ENCODE measurements at regions not wholly inside any gene's neighbourhood (a gene's known extent, or its start where the extent isn't known, plus 50 kb on each side); places are given as distances from the start of the nearest gene placed in this dataset.

DNA sequence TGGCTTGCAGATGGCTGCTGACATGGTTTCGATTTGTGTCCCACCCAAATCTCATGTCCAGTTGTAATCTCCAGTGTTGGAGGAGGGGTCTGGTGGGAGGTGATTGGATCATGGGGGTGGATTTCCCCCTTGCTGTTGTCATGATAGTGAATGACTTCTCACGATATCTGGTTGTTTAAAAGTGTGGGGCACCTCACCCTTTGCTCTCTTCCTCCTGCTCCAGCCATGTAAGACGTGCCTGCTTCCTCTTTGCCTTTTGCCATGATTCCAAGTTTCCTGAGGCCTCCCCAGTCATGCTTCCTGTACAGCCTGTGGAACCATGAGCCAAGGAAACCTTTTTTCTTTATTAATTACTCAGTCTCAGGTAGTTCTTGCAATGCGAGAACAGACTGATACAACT lies 77.6 kb upstream of the FUCA2 start:
- Histone ChIP-seq H3K27me3 (no peaks in the 10 kb centered on the region), H3K4me1 (no peaks in the 10 kb centered on the region), H3K4me3 (no peak overlapping the region), H3K9me3 (no peaks in the 10 kb centered on the region), H3K27ac (no peak overlapping the region), H3K36me3 (no peaks in the 10 kb centered on the region)
- no peak for TF ChIP-seq POLR2AphosphoS5 (IDR thresholded peaks at IDR 0.05)
- TF ChIP-seq, protein P1, sequence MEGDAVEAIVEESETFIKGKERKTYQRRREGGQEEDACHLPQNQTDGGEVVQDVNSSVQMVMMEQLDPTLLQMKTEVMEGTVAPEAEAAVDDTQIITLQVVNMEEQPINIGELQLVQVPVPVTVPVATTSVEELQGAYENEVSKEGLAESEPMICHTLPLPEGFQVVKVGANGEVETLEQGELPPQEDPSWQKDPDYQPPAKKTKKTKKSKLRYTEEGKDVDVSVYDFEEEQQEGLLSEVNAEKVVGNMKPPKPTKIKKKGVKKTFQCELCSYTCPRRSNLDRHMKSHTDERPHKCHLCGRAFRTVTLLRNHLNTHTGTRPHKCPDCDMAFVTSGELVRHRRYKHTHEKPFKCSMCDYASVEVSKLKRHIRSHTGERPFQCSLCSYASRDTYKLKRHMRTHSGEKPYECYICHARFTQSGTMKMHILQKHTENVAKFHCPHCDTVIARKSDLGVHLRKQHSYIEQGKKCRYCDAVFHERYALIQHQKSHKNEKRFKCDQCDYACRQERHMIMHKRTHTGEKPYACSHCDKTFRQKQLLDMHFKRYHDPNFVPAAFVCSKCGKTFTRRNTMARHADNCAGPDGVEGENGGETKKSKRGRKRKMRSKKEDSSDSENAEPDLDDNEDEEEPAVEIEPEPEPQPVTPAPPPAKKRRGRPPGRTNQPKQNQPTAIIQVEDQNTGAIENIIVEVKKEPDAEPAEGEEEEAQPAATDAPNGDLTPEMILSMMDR (IDR thresholded peaks at IDR 0.05) = no peak
- 86% methylated on average over 4 of the region's 4 CpGs for WGBS
- no peak for DNase-seq (ENCODE audit: low spot score in 2 of 2)

DNA sequence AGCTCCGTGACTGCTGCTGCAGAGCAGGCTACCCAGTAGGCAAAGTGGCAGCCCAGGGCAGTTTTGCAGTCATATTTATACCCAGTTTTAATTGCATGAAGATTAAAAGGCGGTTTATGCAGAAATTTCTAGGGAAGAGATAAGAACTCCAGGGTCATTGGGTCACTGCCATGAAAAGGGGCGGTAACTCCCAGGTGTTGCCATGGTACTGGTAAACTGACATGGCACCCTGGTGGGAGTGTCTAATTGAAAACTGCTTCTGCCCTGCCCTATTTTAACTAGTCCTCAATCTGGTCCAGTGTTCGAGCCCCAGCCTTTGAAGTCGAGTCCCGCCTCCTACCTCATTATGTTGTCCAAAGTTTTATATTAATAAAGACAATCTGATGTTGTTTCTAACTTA lies 75.0 kb upstream of the FUCA2 start:
- no peaks in the 10 kb centered on the region for H3K9me3 ChIP-seq
- no peak for TF ChIP-seq EP300 (IDR thresholded peaks at IDR 0.05)
- TF ChIP-seq, protein P1 (IDR thresholded peaks at IDR 0.05) = no peak
- TF ChIP-seq POLR2AphosphoS5 (IDR thresholded peaks at IDR 0.05) = no peak
- no peak for TF ChIP-seq POLR2A (IDR thresholded peaks at IDR 0.05)
- H3K4me3 ChIP-seq = no peak overlapping the region
- no peak overlapping the region for H3K27ac ChIP-seq
- H3K4me1 ChIP-seq = no peaks in the 10 kb centered on the region
- H3K36me3 ChIP-seq = no peaks in the 10 kb centered on the region
- DNase-seq (ENCODE audit: low spot score in 2 of 2) = no peak
- H3K27me3 ChIP-seq = no peaks in the 10 kb centered on the region
- 80% methylated on average over 6 of the region's 6 CpGs for WGBS

DNA sequence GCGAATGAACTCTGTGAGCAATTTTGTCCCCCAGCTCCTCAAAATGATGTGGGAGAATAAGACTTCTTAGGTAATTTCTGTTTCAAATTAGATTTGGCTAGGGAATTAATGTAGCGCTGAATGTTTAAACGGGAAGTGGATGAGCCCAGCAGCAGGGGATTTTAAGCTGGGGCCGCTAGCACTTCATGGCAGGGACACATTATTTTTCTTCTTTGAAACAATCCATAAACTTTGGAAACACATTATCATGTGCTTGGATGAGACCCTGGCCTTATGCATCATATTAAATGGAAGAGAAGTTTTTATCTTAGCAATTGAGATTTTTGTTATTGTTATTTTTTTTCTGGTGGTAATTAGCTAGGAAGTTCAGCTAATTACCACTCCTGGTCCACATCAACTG lies 74.2 kb upstream of the FUCA2 start:
- Histone ChIP-seq H3K27me3 (no peaks in the 10 kb centered on the region), H3K4me3 (no peak overlapping the region), H3K36me3 (no peaks in the 10 kb centered on the region), H3K4me1 (no peaks in the 10 kb centered on the region), H3K27ac (no peak overlapping the region), H3K9me3 (no peaks in the 10 kb centered on the region)
- WGBS = 80% methylated on average over 4 of the region's 4 CpGs
- TF ChIP-seq POLR2AphosphoS5 (IDR thresholded peaks at IDR 0.05) (no peak), EP300 (IDR thresholded peaks at IDR 0.05) (no peak), POLR2A (IDR thresholded peaks at IDR 0.05) (no peak)
- TF ChIP-seq, protein P1 (IDR thresholded peaks at IDR 0.05) = no peak
- DNase-seq (ENCODE audit: low spot score in 2 of 2) = no peak

- H3K36me3 ChIP-seq = no peaks in the 10 kb centered on the region
- 93% methylated on average over 1 of the region's 1 CpG for WGBS
- no peak overlapping the region for H3K4me3 ChIP-seq
- no peak for TF ChIP-seq POLR2AphosphoS5 (IDR thresholded peaks at IDR 0.05)
- no peak for TF ChIP-seq EP300 (IDR thresholded peaks at IDR 0.05)
- TF ChIP-seq, protein P1 (IDR thresholded peaks at IDR 0.05) = no peak
- no peak for TF ChIP-seq POLR2A (IDR thresholded peaks at IDR 0.05)
- no peak overlapping the region for H3K27ac ChIP-seq
- H3K4me1 ChIP-seq = no peaks in the 10 kb centered on the region
- H3K9me3 ChIP-seq = no peaks in the 10 kb centered on the region
- H3K27me3 ChIP-seq = no peaks in the 10 kb centered on the region
- no peak for DNase-seq (ENCODE audit: low spot score in 2 of 2)
Observed at GRCh38 chr6:143585241-143585640, 73.7 kb upstream of the FUCA2 start.

GRCh38 chr6:143583542-143584327 lies 72.2 kb upstream of the FUCA2 start:
- WGBS = 97% methylated on average over 5 of the region's 5 CpGs

More at GRCh38 chr6:143583542-143584327, 72.2 kb upstream of the FUCA2 start:
- DNase-seq (ENCODE audit: low spot score in 2 of 2) = no peak
- Histone ChIP-seq H3K4me1 (peaks cover 10% of the 10 kb centered on the region), H3K27ac (no peak overlapping the region), H3K27me3 (no peaks in the 10 kb centered on the region), H3K4me3 (no peak overlapping the region), H3K36me3 (no peaks in the 10 kb centered on the region), H3K9me3 (no peaks in the 10 kb centered on the region)
- no peak for TF ChIP-seq POLR2A (IDR thresholded peaks at IDR 0.05)
- TF ChIP-seq, protein P1 (IDR thresholded peaks at IDR 0.05) = no peak
- TF ChIP-seq POLR2AphosphoS5 (IDR thresholded peaks at IDR 0.05) = no peak
- no peak for TF ChIP-seq EP300 (IDR thresholded peaks at IDR 0.05)
